GM12892 (cell line): ENCODE measurements at regions not wholly inside any gene's neighbourhood (a gene's known extent, or its start where the extent isn't known, plus 50 kb on each side); places are given as distances from the start of the nearest gene placed in this dataset.

ENCODE experiments used
- POLR2A ChIP-seq: IDR thresholded peaks from 2 replicates; pipeline ENCODE4 v1.6.1; 2011; ENCODE audit warnings: low read depth, low read length, control low read depth
- POLR2AphosphoS5 ChIP-seq: IDR thresholded peaks from 2 replicates; pipeline ENCODE4 v1.6.1; 2011; ENCODE audit warnings: low read depth, low read length, control low read depth
- TAF1 ChIP-seq: IDR thresholded peaks from 2 replicates; pipeline ENCODE4 v1.6.1; 2011; ENCODE audit warnings: low read depth, mild to moderate bottlenecking, control low read depth, low read length, borderline replicate concordance

GRCh38 chr7:51369746-51370145 lies 53.1 kb upstream of the COBL start:
- no peak for TF ChIP-seq POLR2A
- no peak for TF ChIP-seq POLR2AphosphoS5
- TF ChIP-seq TAF1: no peak
